Gastrocnemius medialis (tissue), 4 donors: ENCODE measurements at regions not wholly inside any gene's neighbourhood (a gene's known extent, or its start where the extent isn't known, plus 50 kb on each side); places are given as distances from the start of the nearest gene placed in this dataset.

Experiments used
- ATAC-seq, 2 donors: fragments of 150-250 bp; one replicate each; pipeline ENCODE4 v1.9.1; 2016
- DNase-seq, 2 donors: peaks; one replicate each; pipeline ENCODE4 v3.0.0-alpha.2; 2019
- H3K27ac ChIP-seq, 4 donors: fragments of 200-600 bp; sonication (generic); 1 replicate in 1 of 4; 2 replicates in 3 of 4; pipeline ENCODE4 v1.5.1; 2016 to 2018; ENCODE audit warnings: mild to moderate bottlenecking in 2 of 4, moderate library complexity in 1 of 4
- H3K27me3 ChIP-seq, 3 donors: fragments of 200-600 bp; sonication (generic) in 2 of 3; 1 replicate in 1 of 3; 2 replicates in 2 of 3; pipeline versions ENCODE4 v1.5.1 to v1.6.0; 2016 to 2019; ENCODE audit warnings: mild to moderate bottlenecking in 1 of 3, moderate library complexity in 1 of 3
- H3K36me3 ChIP-seq, 2 donors: fragments of 200-600 bp; sonication (generic) in 1 of 2; one replicate each; pipeline ENCODE4 v1.5.1; 2017 to 2018
- H3K4me1 ChIP-seq, 2 donors: fragments of 200-600 bp; sonication (generic) in 1 of 2; one replicate each; pipeline ENCODE4 v1.5.1; 2016 to 2017; ENCODE audit warnings: mild to moderate bottlenecking in 2 of 2
- H3K4me3 ChIP-seq, 4 donors: fragments of 200-600 bp; sonication (generic) in 3 of 4; 1 replicate in 1 of 4; 2 replicates in 3 of 4; pipeline ENCODE4 v1.5.1; 2016 to 2019; ENCODE audit warnings: mild to moderate bottlenecking in 2 of 4
- H3K9me3 ChIP-seq, 3 donors: fragments of 200-600 bp; sonication (generic) in 2 of 3; 1 replicate in 1 of 3; 2 replicates in 2 of 3; pipeline ENCODE4 v1.5.1; 2016 to 2019
- POLR2A ChIP-seq, 2 donors: fragments of 450-650 bp; IDR thresholded peaks; one replicate each; pipeline ENCODE4 v1.6.1; 2017; ENCODE audit warnings: antibody characterized with exemption in 2 of 2, mild to moderate bottlenecking in 2 of 2, moderate library complexity in 2 of 2
- in situ Hi-C, 4 donors: fragments of 200-750 bp; cut with MboI; loops; one replicate each; pipeline versions ENCODE4 v1.15.0 to v1.8.0; 2017; ENCODE audit warnings: low sequenced_read_pairs in 4 of 4
- intact Hi-C: fragments of 100-400 bp; cut with DNase I; formaldehyde crosslinking; loops from one replicate; pipeline ENCODE4 v1.15.1; 2023; ENCODE audit warnings: low total_unique reads
- TF ChIP-seq, protein P1 (sequence below), 5 experiments: fragments of 450-650 bp in 3 of 5; fragments of 200-600 bp in 2 of 5; sonication (generic) in 2 of 5; IDR thresholded peaks in 4 of 5; conservative IDR thresholded peaks in 1 of 5; 1 replicate in 4 of 5; 2 replicates in 1 of 5; pipeline ENCODE4 v1.5.1; 2016 to 2019; ENCODE audit warnings: antibody characterized with exemption in 5 of 5, mild to moderate bottlenecking in 3 of 5, moderate library complexity in 3 of 5

DNA sequence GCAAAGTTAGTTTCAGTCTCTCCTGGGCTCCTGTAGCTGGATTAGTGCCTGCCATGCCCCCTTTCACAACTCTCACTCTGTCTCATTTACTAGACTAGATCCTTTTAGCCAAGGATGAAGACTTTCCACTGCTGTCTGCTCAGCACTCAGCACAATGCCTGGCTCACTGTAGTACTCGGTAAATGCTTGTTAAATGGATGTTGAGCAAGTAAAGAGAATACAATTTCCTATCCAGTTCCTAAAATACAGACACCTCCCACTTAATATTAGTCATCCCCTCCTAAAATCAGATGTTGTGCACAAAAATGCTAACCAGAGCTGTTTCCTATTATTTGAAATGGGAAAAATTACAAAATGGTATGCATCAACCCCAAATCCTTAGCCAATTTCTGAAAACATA lies 195.8 kb downstream of the SREK1 start:
- TF ChIP-seq POLR2A (IDR thresholded peaks at IDR 0.05): no peak
- TF ChIP-seq, protein P1, sequence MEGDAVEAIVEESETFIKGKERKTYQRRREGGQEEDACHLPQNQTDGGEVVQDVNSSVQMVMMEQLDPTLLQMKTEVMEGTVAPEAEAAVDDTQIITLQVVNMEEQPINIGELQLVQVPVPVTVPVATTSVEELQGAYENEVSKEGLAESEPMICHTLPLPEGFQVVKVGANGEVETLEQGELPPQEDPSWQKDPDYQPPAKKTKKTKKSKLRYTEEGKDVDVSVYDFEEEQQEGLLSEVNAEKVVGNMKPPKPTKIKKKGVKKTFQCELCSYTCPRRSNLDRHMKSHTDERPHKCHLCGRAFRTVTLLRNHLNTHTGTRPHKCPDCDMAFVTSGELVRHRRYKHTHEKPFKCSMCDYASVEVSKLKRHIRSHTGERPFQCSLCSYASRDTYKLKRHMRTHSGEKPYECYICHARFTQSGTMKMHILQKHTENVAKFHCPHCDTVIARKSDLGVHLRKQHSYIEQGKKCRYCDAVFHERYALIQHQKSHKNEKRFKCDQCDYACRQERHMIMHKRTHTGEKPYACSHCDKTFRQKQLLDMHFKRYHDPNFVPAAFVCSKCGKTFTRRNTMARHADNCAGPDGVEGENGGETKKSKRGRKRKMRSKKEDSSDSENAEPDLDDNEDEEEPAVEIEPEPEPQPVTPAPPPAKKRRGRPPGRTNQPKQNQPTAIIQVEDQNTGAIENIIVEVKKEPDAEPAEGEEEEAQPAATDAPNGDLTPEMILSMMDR (IDR thresholded peaks at IDR 0.05 in 4 of 5, conservative IDR thresholded peaks at IDR 0.05 in 1 of 5): no peak
- intact Hi-C loops: no loop called here
- Histone ChIP-seq H3K9me3 (no peaks in the 10 kb centered on the region), H3K27ac (no peak overlapping the region), H3K4me3 (no peak overlapping the region), H3K27me3 (no peaks in the 10 kb centered on the region), H3K4me1 (no peaks in the 10 kb centered on the region), H3K36me3 (no peaks in the 10 kb centered on the region)
- DNase-seq: no peak
- no peak for ATAC-seq
- in situ Hi-C loops: no loop called here

DNA sequence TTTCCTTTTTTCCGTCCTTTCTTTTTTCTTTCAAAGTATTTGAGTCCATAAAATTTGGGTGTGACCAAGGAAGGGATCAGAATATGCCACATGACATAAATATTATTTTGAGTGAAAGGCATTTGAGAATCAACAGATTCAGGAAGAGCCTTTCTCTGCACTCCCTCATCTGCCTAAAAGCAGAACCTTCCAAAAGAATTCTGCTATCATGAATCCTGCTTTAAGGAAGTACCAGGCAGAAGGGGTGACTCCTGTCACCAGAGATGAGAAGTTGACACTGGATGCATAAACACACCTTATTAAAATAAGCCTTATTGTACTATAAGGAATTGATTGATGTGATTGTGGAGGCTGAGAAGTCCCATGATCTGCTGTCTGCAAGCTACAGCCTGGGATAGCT lies 196.7 kb downstream of the SREK1 start:
- no peak for TF ChIP-seq POLR2A (IDR thresholded peaks at IDR 0.05)
- TF ChIP-seq, protein P1 (IDR thresholded peaks at IDR 0.05 in 4 of 5, conservative IDR thresholded peaks at IDR 0.05 in 1 of 5): no peak
- no peaks in the 10 kb centered on the region for H3K4me1 ChIP-seq
- no peaks in the 10 kb centered on the region for H3K27me3 ChIP-seq
- no peaks in the 10 kb centered on the region for H3K9me3 ChIP-seq
- ATAC-seq (no peak), DNase-seq (no peak)
- no peak overlapping the region for H3K4me3 ChIP-seq
- H3K27ac ChIP-seq: no peak overlapping the region
- intact Hi-C loops (no loop called here), in situ Hi-C loops (no loop called here)
- H3K36me3 ChIP-seq: no peaks in the 10 kb centered on the region

DNA sequence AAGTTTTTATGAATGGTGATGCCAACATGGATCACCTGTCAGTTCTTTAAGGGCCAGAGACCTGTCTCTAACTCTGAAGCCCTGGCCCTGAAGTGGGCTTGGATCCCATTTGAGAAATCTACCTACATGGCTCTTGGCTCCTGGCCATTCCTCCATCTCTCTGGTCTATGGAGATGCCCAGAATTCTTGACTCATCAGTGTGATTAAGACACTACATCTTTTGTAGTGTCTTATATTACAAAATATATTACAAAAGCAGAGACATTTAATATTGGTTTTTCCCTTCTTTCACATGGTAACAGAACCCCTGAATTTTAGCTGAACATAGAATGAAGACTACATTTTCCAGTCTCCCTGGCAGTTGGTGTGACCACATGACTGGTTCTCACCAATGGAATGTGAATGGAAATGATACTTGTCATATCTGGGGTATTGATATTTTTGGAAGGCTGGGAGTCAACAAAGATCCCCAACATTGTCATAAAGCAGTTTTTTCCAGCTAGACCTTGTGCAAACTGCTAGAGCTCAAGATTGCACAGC lies 198.3 kb downstream of the SREK1 start:
- H3K27ac ChIP-seq: no peak overlapping the region
- in situ Hi-C loops: no loop called here
- intact Hi-C loops: no loop called here
- H3K36me3 ChIP-seq: no peaks in the 10 kb centered on the region
- no peak for DNase-seq
- ATAC-seq: no peak
- TF ChIP-seq, protein P1 (IDR thresholded peaks at IDR 0.05 in 4 of 5, conservative IDR thresholded peaks at IDR 0.05 in 1 of 5): no peak
- no peak for TF ChIP-seq POLR2A (IDR thresholded peaks at IDR 0.05)
- H3K4me1 ChIP-seq: no peaks in the 10 kb centered on the region
- no peaks in the 10 kb centered on the region for H3K27me3 ChIP-seq
- no peak overlapping the region for H3K4me3 ChIP-seq
- no peaks in the 10 kb centered on the region for H3K9me3 ChIP-seq

DNA sequence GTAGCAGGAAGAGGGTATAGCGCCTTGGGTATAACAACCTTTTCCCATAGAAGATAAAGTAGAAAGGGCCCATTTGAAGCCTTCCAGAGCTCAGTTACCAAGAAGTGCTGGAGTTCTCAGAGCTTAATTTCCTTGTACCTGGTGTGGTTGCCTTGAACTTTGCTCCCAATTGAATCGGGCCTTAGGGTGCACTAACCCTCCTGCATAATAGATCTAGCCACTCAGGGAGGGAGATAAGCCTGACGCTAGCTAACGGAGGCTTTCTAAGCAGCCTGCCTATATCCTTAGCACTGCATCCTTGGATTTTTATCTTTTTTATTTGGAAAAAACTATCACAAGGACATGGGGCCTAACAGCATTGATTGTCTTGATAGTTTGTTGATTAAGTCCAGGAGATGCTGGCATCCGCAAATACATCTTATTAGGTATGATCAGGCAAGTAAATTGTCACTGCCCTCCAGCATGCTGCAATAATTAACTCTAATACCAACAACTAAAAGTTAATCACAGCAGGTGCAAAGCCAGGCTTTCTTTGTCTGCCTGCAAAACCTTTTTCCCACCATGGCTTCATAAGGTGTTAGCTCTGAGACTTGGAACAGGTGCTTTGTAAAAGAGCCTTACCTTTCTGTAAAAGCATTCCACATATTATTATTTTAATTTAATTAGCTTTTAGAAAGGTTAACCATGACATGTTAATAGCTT lies 199.4 kb downstream of the SREK1 start:
- ATAC-seq (no peak), DNase-seq (no peak)
- no peaks in the 10 kb centered on the region for H3K4me1 ChIP-seq
- no peaks in the 10 kb centered on the region for H3K36me3 ChIP-seq
- H3K27me3 ChIP-seq: no peaks in the 10 kb centered on the region
- no peak overlapping the region for H3K4me3 ChIP-seq
- in situ Hi-C loops (no loop called here), intact Hi-C loops (no loop called here)
- no peak overlapping the region for H3K27ac ChIP-seq
- no peaks in the 10 kb centered on the region for H3K9me3 ChIP-seq
- TF ChIP-seq, protein P1 (IDR thresholded peaks at IDR 0.05 in 4 of 5, conservative IDR thresholded peaks at IDR 0.05 in 1 of 5): no peak
- TF ChIP-seq POLR2A (IDR thresholded peaks at IDR 0.05): no peak

DNA sequence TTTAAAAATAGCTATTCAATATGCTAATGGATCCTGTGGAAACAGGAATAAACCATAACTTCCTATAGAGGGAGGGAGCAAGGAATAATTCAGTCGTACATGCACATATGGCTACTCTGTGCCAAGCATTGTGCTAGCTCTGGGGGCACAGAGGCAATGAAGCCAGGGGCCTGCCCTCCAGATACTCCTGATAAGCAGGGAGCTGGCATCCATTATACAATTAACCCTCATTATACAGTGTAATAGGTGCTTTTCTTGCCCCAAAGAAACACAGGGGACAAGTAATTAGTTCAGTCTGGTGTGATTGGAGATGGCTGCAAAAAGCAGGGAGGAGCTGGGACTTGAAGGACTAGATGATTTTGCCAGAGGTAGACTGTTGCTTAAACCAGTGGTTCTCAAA lies 200.4 kb downstream of the SREK1 start:
- Histone ChIP-seq H3K27me3 (no peaks in the 10 kb centered on the region), H3K4me3 (no peak overlapping the region), H3K4me1 (no peaks in the 10 kb centered on the region), H3K36me3 (no peaks in the 10 kb centered on the region), H3K27ac (no peak overlapping the region), H3K9me3 (no peaks in the 10 kb centered on the region)
- in situ Hi-C loops (no loop called here), intact Hi-C loops (no loop called here)
- DNase-seq (no peak), ATAC-seq (no peak)
- TF ChIP-seq, protein P1 (IDR thresholded peaks at IDR 0.05 in 4 of 5, conservative IDR thresholded peaks at IDR 0.05 in 1 of 5): no peak
- no peak for TF ChIP-seq POLR2A (IDR thresholded peaks at IDR 0.05)
